HG03175 (cell line): ENCODE measurements at regions not wholly inside any gene's neighbourhood (a gene's known extent, or its start where the extent isn't known, plus 50 kb on each side); places are given as distances from the start of the nearest gene placed in this dataset.

Experiments used
- ATAC-seq: cut with Tn5 transposase; IDR thresholded peaks from one replicate; pipeline ENCODE4 v1.9.1; 2021; ENCODE audit warnings: mild to moderate bottlenecking, moderate library complexity; ENCODE audit not compliant: unreplicated experiment

DNA sequence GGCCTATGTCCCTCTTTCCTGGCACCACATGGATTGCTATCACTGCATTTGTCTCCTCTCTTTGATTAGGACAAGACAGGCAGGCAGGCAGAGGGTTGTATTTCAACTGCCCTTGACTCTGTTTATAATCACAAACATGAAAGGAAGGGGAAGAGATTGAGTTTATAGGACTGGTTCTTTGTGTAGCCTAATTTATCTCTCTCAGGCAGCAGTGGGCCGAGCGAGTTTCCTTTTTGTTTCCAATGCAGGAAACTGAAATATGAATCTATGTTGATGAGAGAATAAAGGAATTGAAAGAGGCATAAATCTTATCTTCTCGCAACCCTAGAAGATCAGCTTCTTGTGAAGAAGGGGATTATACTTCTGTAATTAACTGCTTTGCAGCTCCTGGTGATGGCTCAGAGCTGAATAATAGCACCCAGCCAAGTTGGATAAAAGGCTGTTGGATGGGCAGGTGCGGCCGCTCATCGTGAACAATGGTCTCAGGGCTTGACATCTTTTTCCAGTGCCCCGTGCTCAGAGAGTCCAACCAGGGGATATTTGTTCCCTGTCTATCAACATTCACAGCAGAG lies 80.6 kb upstream of the SYT13 start:
- no peak for ATAC-seq

DNA sequence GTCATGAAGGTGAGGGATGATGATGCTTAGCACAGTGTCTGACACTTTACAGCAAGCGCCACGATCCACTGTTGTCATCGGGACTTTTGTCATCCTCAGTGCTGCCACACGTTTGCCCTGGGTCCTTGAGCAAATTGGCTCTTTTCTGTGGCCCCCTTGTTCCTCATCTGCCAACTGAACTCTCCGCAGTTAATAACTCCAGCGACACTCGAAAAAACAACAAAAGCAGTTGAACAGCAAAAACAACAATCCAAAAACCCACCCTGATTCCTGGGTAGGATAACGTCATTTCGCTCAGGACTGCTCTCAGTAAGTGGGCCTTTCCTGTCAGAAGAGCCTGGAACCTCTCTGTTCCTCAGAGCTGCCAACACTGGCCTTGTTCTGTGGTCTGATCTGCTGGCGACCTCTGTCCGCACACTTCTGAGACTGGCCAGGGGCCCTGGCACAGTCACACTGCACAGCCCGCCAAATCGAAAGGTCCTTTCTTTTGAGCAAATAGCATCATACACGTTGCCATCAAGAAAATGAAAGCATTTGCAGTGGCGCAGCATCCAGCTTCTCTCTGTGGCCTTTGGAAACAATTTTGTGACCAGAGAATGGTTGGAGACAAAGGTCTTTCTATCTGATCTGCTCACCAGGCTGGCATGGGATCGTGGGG lies 79.9 kb upstream of the SYT13 start:
- no peak for ATAC-seq

DNA sequence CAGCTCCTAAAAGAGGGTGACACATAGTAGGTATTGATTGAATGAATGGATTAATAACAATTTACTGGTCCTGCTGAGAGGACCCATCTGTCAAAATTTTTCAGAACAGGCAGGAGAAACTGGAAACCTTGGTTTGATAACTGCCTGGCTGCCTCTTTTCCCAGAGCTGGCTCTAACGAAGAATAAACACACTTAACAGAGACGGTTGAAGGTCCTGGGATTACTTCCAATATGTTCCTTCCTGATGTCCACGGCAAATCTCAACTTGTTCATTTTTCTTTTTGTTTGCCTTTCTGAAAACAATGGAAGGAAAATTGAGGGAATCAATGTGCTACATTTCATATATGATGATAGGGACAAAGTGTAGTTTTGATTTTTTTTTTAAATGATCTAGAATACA lies 76.5 kb upstream of the SYT13 start:
- ATAC-seq: no peak

DNA sequence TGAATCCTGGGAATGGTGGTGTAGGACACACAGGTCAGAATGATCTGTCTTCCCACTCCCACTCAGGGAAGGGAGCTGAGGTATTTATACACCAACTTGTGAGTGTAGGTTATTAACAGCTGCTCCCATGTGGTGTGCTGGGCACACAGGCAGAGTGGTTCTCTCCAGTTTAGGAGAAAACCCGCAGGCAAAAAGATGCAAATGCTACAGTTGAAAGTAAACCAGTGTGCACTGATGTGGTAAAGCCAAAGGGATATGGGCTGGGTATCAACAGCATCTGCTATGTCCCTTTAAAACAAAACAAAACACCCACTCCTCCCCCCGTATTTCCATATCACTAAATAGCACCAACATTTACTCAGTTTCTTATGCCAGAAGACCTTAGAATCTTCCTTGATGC lies 75.4 kb upstream of the SYT13 start:
- ATAC-seq: no peak

DNA sequence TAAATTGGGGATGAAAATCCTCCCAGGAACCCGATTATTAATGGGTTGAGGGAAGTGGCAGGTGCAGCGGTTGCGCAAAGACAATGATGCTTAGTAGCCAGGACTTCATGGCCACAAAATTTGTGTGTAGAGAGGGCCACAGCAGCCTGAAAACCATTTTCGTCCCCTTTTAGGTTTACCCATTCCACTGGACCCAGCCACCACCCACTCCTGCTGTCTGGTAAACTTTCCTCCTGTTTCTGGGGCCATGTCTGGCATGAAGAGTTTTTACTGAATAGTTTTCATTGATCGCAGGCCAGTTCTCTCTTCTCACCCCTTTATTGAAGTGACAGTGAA lies 69.5 kb upstream of the SYT13 start:
- peak; percentile 14 for ATAC-seq

GRCh38 chr11:45354976-45355705 lies 69.0 kb upstream of the SYT13 start:
- ATAC-seq: peak; percentile 96

GRCh38 chr11:45348729-45349128 lies 62.6 kb upstream of the SYT13 start:
- no peak for ATAC-seq

DNA sequence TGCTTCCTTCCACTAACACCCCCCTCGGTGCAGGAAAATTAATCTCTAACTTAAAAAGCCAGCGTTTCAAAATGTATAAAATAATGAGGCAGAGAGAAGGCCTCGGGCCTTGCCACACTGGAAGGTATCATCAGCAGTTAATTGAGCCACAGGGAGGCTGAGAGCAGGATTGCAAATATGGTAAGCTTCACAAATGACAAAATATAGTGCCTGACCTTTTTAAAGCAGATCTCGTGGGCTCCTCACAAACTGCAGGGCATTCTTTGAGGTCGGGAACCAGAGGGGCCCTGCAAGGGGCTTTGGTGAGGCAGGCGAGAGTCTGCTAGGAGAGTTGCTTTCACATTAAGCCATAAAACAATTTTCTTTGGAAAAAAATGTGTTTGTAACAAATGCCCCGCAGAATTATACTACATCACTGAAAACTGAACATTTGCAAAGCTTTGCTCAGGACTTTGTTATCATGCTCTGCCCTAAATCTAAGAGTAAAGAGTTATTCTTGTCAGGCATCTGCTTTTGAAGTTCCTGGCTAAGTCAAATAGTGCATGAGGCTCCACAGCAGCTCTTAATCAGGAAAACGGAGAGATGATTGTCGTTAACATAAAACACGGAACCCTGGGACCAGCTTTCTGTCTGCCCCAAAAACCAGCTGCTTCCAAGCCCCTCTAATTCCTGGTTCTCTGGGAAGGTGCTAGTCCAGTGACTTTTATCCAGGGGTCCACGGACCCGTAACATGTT lies 61.4 kb upstream of the SYT13 start:
- ATAC-seq: no peak

DNA sequence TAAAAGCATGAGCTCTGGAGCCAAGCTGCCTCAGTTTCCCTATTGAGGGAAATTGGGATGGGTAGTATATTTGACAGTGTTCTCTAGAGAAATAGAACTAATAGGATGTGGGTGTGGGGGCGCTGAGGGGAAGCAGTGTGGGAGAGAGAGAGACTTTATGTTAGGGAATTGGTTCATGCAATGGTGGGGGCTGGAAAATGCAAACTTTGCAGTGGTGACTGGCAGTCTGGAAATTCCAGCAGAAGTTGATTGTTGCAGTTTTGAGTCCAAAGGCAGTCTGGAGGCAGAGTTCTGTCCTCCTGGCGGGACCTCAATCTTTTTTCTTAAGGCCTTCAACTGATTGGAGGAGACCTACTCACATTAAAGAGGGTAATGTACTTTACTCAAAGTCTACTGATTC lies 59.4 kb upstream of the SYT13 start:
- no peak for ATAC-seq

DNA sequence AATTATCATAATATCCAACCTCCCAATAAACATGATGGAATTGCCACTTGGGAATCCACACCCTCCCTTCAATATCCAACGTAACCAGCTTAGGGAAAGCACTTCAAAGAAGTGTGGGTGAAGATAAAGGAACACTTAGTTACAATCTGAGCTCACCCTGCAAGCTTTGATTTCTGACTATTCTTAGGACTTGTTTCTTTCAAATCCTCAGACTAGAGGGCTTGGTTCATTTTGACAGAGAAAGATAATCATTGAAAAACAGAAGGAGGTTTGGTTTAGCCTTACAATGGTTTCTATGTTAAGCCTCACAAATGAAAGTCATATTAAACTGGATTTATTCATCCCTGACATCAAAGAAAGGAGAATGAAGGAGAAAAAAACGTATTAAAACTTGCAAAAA lies 57.9 kb upstream of the SYT13 start:
- ATAC-seq: no peak

- no peak for ATAC-seq
Observed at GRCh38 chr11:45343444-45343843, 57.3 kb upstream of the SYT13 start.

DNA sequence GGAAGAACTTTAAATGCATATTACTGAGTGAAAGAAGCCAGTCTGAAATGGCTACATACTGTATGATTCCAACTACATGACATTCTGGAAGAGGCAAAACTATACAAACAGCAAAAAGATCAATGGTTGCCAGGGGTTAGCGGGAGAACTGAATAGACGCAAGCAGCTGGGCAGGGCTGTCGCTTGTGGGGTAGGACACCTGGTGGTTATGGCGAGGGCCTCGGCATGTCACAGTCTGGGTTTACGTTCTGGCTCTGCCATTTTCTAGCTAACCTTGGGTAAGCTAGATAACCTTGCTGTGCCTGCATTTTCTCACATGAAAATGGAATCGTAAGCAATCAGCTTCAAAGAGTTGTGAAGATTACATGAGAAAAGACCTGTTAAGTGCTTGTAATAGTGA lies 55.2 kb upstream of the SYT13 start:
- ATAC-seq: no peak

DNA sequence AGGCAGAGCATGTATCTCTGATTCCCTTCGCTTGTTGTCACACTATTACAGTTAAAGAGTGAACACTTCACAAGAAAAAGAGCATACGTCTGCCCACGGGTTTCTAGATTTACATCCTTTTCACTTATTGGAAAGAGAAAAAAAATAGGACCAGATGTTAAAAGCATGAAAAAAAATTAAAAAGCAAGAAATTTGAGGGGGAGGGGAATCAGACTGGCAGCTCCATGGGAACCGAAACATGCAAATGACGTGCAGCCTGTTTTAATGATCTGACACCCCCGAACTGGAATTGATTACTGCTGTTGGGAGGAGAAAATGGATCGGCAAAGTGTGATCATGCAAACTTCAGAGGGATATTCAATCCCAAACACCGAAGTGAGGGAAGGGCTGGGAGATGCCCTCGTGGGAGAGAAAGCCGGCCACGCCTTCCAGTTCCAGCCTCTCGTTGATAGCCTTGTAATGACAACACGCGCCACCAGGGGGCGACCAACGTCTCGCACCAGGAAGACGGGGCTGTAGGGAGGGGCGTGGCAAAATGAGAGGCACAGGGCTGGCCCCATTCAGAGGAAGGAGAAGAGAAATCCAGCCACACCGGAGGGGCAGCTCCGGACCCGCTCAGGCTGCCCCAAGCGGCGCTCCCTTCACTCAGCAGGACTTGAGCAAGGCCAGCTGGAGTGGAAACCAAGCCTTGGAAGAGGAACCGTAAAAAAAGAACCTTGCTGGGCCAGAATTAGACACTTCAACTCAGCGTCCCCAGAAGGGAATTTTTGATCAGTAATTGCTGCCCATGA lies 53.8 kb upstream of the SYT13 start:
- peak; percentile 88 for ATAC-seq

DNA sequence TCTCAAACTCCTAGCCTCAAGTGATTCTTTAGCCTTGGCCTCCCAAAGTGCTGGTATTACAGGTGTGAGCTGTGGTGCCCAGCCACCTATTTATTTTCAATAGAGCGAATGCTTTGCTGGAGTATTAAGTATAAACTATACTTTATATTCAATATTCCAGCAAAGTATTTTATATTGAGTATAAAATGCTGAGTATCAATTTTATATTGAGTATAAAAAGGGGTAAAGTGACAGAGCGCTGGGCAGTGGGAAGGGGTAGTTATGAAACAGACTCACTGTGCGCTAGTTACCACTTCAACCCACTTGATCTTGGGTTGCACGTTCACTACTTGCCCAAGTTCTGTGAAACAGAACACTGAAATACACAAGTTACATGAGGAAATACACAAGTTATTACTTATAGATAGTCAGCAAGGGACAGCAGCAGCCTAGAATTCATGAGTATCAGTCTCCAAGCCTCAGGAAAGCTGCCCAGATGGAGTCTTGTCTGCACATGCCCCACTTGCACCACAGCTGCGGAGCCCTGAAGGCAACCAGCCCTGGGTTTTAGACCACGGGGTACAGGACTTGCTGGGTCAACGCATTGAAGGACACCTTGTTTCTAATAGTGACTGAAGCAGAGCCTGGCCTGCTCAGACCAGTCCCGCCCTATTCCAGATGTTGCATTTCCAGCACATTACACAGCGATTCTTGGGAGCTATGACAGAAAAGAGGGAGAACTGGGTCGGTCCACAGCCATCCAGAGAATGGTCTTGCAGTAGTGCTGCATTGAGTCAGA lies 51.6 kb upstream of the SYT13 start:
- no peak for ATAC-seq

DNA sequence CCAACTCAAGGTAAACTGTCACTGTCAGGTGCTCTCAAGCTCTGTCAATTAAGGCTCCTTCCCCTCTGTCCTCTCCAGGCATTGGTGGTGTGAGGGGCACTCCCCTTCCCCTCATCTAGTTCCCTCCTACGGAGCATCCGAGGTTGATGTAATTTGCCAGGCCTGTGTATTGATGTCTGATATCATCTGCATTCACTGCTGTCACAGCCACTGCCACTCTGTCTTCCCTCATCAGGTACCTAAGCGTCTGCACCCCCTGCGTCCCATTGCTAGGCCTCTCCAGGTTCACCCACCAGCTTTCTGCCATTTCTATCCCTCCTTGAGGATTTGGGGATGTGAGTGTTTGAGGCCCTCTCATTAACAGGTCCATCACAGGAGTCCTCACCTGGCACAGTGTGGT lies 50.0 kb upstream of the SYT13 start:
- no peak for ATAC-seq
